ENCODE measurements at regions not wholly inside any gene's neighbourhood (a gene's known extent, or its start where the extent isn't known, plus 50 kb on each side); places are given as distances from the start of the nearest gene placed in this dataset.

DNA sequence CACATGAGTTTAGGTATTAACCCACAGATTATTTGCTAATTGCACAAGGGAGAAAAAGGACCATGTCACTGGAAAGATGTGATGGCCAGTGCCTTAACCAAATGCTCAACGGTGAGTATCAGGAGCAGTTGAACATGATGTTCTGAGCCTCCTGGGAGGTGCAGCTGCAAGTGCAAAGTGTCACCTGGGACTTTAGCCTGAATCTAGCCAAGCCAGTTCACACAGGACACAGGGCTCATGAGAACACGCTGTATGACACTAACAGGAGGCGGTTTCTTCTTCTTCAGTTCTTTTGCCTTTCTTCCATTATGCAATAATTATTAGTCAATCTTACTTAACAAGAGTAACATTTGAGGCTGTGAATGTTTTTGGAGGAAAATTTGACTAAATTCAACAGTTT lies 225.3 kb downstream of the THBS2 start:
- H3K27ac ChIP-seq = no peak overlapping the region
- DNase-seq (ENCODE audit: low read depth in 1 of 2, low spot score in 2 of 2) = no peak
- H3K36me3 ChIP-seq = no peaks in the 10 kb centered on the region
- H3K27me3 ChIP-seq (replicated peaks) = no peaks in the 10 kb centered on the region
- no peaks in the 10 kb centered on the region for H3K9me3 ChIP-seq (replicated peaks)
- H3K4me1 ChIP-seq (replicated peaks) = no peaks in the 10 kb centered on the region
- H3K4me3 ChIP-seq = no peak overlapping the region

GRCh38 chr6:169026175-169026574 lies 227.5 kb downstream of the THBS2 start:
- no peak for DNase-seq (ENCODE audit: low read depth in 1 of 2, low spot score in 2 of 2)

GRCh38 chr6:169024047-169024660 lies 229.5 kb downstream of the THBS2 start:
- no peak overlapping the region for H3K4me3 ChIP-seq
- no peaks in the 10 kb centered on the region for H3K9me3 ChIP-seq (replicated peaks)
- H3K27me3 ChIP-seq (replicated peaks) = no peaks in the 10 kb centered on the region
- no peaks in the 10 kb centered on the region for H3K4me1 ChIP-seq (replicated peaks)
- no peak overlapping the region for H3K27ac ChIP-seq
- DNase-seq (ENCODE audit: low read depth in 1 of 2, low spot score in 2 of 2) = no peak
- H3K36me3 ChIP-seq = no peaks in the 10 kb centered on the region

More at GRCh38 chr6:169026175-169026574, 227.5 kb downstream of the THBS2 start:
- H3K4me3 ChIP-seq = no peak overlapping the region
- no peaks in the 10 kb centered on the region for H3K27me3 ChIP-seq (replicated peaks)
- no peaks in the 10 kb centered on the region for H3K36me3 ChIP-seq
- no peaks in the 10 kb centered on the region for H3K4me1 ChIP-seq (replicated peaks)
- H3K9me3 ChIP-seq (replicated peaks) = no peaks in the 10 kb centered on the region
- H3K27ac ChIP-seq = no peak overlapping the region

- Histone ChIP-seq H3K36me3 (no peaks in the 10 kb centered on the region), H3K9me3 (replicated peaks) (no peaks in the 10 kb centered on the region), H3K4me1 (replicated peaks) (no peaks in the 10 kb centered on the region), H3K4me3 (no peak overlapping the region), H3K27ac (no peak overlapping the region), H3K27me3 (replicated peaks) (no peaks in the 10 kb centered on the region)
- no peak for DNase-seq (ENCODE audit: low read depth in 1 of 2, low spot score in 2 of 2)
These were observed 230.3 kb downstream of the THBS2 start for GRCh38 chr6:169023161-169023874.

DNA sequence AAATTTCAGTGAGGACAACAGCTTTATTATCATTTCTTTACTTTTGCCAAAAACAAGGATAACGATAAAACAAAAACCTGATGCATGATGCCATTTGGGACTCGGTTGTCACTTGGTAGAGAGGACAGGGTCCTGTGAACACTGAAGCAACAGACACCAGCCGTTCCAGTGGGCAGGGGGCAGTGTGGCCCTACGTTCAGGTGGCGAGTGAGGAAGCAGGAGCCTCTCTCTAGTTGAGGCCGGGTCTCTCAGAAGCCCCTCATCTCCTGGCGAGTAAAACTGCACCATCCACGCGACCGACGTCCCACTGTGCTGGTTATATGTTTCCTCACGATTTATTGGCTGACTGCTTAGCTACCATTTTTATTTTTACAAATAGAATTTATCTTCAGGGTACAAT lies 231.6 kb downstream of the THBS2 start:
- Histone ChIP-seq H3K9me3 (replicated peaks) (no peaks in the 10 kb centered on the region), H3K27me3 (replicated peaks) (no peaks in the 10 kb centered on the region), H3K4me1 (replicated peaks) (no peaks in the 10 kb centered on the region), H3K27ac (no peak overlapping the region), H3K36me3 (no peaks in the 10 kb centered on the region), H3K4me3 (no peak overlapping the region)
- DNase-seq (ENCODE audit: low read depth in 1 of 2, low spot score in 2 of 2) = no peak

- no peak overlapping the region for H3K4me3 ChIP-seq
- H3K36me3 ChIP-seq = no peaks in the 10 kb centered on the region
- no peaks in the 10 kb centered on the region for H3K27me3 ChIP-seq (replicated peaks)
- no peak for DNase-seq (ENCODE audit: low read depth in 1 of 2, low spot score in 2 of 2)
- no peaks in the 10 kb centered on the region for H3K4me1 ChIP-seq (replicated peaks)
- no peak overlapping the region for H3K27ac ChIP-seq
- H3K9me3 ChIP-seq (replicated peaks) = no peaks in the 10 kb centered on the region
These were observed 232.8 kb downstream of the THBS2 start for GRCh38 chr6:169020821-169021220.

DNA sequence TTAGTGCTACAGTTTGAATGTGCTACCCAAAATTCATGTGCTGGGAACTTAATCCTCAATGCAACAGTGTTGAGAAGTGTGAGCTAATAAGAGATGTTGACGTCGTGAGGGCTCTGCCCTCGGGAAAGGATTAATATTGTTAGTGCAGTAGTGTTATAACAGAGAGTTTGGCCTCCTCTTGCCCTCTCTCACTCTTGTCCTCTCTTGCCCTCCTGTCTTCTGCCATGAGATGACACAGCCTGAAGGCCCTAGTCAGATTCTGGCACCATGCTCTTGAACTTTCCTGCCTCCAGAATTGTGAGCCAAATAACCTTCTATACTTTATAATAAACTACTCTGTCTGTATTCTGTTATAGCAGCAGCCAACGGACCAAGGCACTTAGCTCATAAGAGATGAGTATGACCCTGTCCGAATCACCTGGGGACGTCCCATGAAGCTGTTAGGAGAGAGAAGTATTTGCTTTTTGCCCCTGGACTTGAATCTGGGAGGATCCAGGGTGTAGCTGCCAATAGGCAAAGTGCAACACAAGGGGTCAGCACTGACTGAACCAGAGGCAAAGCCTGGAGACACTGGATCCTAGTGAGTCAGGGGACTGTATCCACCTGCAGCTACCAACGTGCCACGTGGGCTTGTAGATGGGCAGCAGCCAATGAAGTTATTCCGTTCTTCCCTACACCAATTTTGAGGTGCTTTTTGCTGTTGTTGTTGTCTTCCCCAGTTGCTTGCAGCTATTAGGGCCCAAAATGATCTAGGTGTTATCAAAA lies 233.7 kb downstream of the THBS2 start:
- H3K27ac ChIP-seq = no peak overlapping the region
- no peak for DNase-seq (ENCODE audit: low read depth in 1 of 2, low spot score in 2 of 2)
- no peak overlapping the region for H3K4me3 ChIP-seq
- no peaks in the 10 kb centered on the region for H3K9me3 ChIP-seq (replicated peaks)
- no peaks in the 10 kb centered on the region for H3K36me3 ChIP-seq
- H3K4me1 ChIP-seq (replicated peaks) = no peaks in the 10 kb centered on the region
- H3K27me3 ChIP-seq (replicated peaks) = no peaks in the 10 kb centered on the region

DNA sequence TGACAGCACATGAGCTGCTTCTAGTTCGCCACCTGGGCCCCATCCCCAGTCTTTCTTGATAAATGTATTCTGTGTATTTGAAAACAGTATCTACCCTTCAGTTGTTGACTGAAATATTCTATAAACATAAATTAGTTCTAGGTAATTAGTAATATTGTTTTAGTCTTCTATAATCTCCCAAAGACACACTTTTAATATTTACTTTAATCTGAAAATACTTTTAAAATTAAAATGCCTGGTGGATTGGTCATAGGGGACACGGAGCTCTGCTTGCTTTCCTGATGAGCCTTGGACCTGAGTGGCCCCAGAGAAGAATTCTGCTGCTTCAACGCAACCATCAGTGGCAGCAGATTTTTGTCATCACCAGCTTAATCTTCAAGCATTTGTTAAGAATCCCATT lies 234.5 kb downstream of the THBS2 start:
- DNase-seq (ENCODE audit: low read depth in 1 of 2, low spot score in 2 of 2) = no peak
- no peak overlapping the region for H3K27ac ChIP-seq
- H3K27me3 ChIP-seq (replicated peaks) = no peaks in the 10 kb centered on the region
- H3K4me1 ChIP-seq (replicated peaks) = no peaks in the 10 kb centered on the region
- no peaks in the 10 kb centered on the region for H3K9me3 ChIP-seq (replicated peaks)
- H3K4me3 ChIP-seq = no peak overlapping the region
- H3K36me3 ChIP-seq = no peaks in the 10 kb centered on the region

GRCh38 chr6:169016758-169017157 lies 236.9 kb downstream of the THBS2 start:
- no peak for DNase-seq (ENCODE audit: low read depth in 1 of 2, low spot score in 2 of 2)
- Histone ChIP-seq H3K4me3 (no peak overlapping the region), H3K27me3 (replicated peaks) (no peaks in the 10 kb centered on the region), H3K27ac (no peak overlapping the region), H3K36me3 (no peaks in the 10 kb centered on the region), H3K9me3 (replicated peaks) (no peaks in the 10 kb centered on the region; the same call in 1 of the 2 replicates), H3K4me1 (replicated peaks) (no peaks in the 10 kb centered on the region)

DNA sequence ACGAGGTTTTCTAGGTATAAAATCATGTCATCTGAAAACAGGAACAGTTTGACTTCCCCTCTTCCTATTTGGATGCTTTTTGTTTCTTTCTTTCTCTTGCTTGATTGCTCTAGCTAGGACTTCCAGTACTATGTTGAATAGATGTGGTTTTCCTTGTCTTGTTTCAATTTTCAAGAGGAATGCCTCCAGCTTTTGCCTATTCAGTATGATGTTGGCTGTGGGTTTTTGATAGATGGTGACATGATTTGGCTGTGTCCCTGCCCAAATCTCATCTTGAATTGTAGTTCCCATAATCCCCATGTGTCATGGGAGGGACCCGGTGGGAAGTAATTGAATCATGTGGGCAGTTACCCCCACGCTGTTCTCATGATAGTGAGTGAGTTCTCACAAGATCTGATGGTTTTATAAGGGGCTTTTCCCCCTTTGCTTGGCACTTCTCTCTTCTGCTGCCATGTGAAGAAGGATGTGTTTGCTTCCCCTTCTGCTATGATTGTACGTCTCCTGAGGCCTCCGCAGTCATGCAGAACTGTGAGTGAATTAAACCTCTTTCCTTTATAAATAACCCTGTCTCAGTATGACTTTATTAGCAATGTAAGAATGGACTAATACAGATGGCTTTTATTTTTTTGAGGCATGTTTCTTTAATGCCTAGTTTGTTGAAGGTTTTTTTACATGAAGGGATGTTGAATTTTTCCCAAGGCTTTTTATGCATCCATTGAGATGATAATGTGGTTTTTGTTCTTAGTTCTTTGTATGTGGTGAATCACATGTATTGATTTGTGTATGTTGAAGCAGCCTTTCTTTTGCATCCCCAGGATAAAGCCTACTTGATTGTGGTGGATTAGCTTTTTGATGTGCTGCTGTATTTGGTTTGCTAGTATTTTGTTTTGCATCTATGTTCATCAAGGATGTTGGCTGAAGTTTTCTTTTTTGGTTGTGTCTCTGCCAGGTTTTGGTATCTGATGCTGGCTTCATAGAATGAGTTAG lies 239.1 kb downstream of the THBS2 start:
- Histone ChIP-seq H3K4me3 (no peak overlapping the region), H3K27me3 (replicated peaks) (no peaks in the 10 kb centered on the region), H3K9me3 (replicated peaks) (no peaks in the 10 kb centered on the region; the same call in 1 of the 2 replicates), H3K27ac (no peak overlapping the region), H3K36me3 (no peaks in the 10 kb centered on the region), H3K4me1 (replicated peaks) (no peaks in the 10 kb centered on the region)
- DNase-seq (ENCODE audit: low read depth in 1 of 2, low spot score in 2 of 2) = no peak

DNA sequence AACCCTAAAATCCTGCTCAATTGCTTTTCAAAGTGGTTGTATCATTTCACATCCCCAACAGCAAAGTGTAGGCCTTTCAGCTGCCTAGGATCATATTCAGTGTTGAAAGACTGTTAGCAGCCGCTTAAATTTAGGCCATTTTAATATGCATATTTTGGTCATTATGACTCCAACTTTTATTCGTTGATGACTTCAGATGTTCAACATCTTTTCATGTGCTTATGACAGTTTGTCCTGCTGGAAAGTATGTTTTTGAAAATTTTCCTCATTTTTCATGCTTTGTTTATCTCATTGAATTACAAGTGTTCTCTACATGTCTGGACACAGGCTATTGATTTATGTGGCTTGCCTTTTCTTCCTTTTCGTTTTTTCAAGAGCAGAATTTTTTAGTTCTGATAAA lies 244.0 kb downstream of the THBS2 start:
- no peak for DNase-seq (ENCODE audit: low read depth in 1 of 2, low spot score in 2 of 2)
- Histone ChIP-seq H3K4me3 (no peak overlapping the region), H3K4me1 (replicated peaks) (no peaks in the 10 kb centered on the region), H3K9me3 (replicated peaks) (no peaks in the 10 kb centered on the region; the same call in 1 of the 2 replicates), H3K27ac (no peak overlapping the region), H3K27me3 (replicated peaks) (0 out of 2 replicates have a peak, but pooled peaks cover 3% of the 10 kb centered on the region), H3K36me3 (no peaks in the 10 kb centered on the region)

DNA sequence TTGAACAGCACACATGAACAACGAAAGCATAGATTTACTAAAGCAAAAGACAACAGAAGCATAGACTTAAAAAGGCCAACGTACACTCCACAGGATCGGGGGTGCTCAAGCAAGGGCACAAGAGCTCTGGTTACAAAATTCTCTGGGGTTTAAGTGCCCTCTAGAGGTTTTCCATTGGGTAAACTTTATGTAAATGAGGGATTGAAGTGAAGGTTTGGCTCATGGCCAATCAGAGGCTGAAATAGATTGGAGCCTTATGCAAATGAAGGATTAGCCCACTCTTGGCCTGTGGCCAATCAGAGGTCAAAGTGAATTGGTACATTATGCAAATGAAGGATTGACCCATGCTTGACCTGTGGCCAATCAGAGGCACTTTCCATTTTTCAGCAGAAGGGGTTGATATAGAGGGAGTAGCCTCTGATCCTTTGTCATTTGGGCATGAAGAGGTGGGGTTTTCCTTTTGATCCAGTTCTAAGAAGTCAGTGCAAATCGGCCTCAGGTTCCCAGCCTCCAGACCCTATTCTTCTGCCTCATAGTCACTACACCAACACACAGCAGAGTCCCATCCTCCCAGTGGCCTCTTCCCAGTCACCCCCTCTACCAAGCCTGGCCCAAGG lies 244.9 kb downstream of the THBS2 start:
- Histone ChIP-seq H3K36me3 (no peaks in the 10 kb centered on the region), H3K4me3 (no peak overlapping the region), H3K27ac (no peak overlapping the region), H3K4me1 (replicated peaks) (no peaks in the 10 kb centered on the region), H3K9me3 (replicated peaks) (no peaks in the 10 kb centered on the region; the same call in 1 of the 2 replicates), H3K27me3 (replicated peaks) (0 out of 2 replicates have a peak, but pooled peaks cover 3% of the 10 kb centered on the region)
- DNase-seq (ENCODE audit: low read depth in 1 of 2, low spot score in 2 of 2) = no peak

- DNase-seq (ENCODE audit: low read depth in 1 of 2, low spot score in 2 of 2) = no peak
- no peaks in the 10 kb centered on the region for H3K4me1 ChIP-seq (replicated peaks)
- H3K36me3 ChIP-seq = no peaks in the 10 kb centered on the region
- no peak overlapping the region for H3K27ac ChIP-seq
- H3K9me3 ChIP-seq (replicated peaks) = no peaks in the 10 kb centered on the region
- H3K27me3 ChIP-seq (replicated peaks) = 0 out of 2 replicates have a peak, but pooled peaks cover 3% of the 10 kb centered on the region
- H3K4me3 ChIP-seq = no peak overlapping the region
These were observed 248.5 kb downstream of the THBS2 start for GRCh38 chr6:169005166-169005565.
